Lower lobe of right lung (tissue), 2 donors: ENCODE measurements at regions not wholly inside any gene's neighbourhood (a gene's known extent, or its start where the extent isn't known, plus 50 kb on each side); places are given as distances from the start of the nearest gene placed in this dataset.
"Not testable (repeated sequence)": the region's sequence is repeated elsewhere in the genome, so short reads cannot be mapped to it uniquely, and the experiment has no call there.

Experiments
- ATAC-seq, 2 donors: fragments of 200-7000 bp; cut with Tn5 transposase; one replicate each; pipeline ENCODE4 v1.9.1; 2020 to 2022; ENCODE audit warnings: mild to moderate bottlenecking in 2 of 2, moderate library complexity in 2 of 2
- DNase-seq: peaks from one replicate; pipeline ENCODE4 v3.0.0-alpha.2; 2020
- H3K27ac ChIP-seq: fragments of 200-600 bp; one replicate; pipeline ENCODE4 v1.8.0; 2022
- H3K27me3 ChIP-seq: fragments of 200-600 bp; one replicate; pipeline ENCODE4 v1.8.0; 2022; ENCODE audit warnings: low read depth
- H3K36me3 ChIP-seq: fragments of 200-600 bp; one replicate; pipeline ENCODE4 v1.8.0; 2022; ENCODE audit warnings: mild to moderate bottlenecking
- H3K4me1 ChIP-seq: fragments of 200-600 bp; one replicate; pipeline ENCODE4 v1.8.0; 2022
- H3K4me3 ChIP-seq: fragments of 200-600 bp; one replicate; pipeline ENCODE4 v1.8.0; 2022; ENCODE audit warnings: mild to moderate bottlenecking
- H3K9me3 ChIP-seq: fragments of 200-600 bp; one replicate; pipeline ENCODE4 v1.8.0; 2022
- CTCF ChIP-seq: fragments of 200-600 bp; IDR thresholded peaks from one replicate; pipeline ENCODE4 v1.8.0; 2022; ENCODE audit warnings: antibody characterized with exemption, mild to moderate bottlenecking
- intact Hi-C: fragments of 100-400 bp; cut with DNase I; formaldehyde crosslinking; loops from one replicate; pipeline ENCODE4 v1.11.0; 2022
- donor health status: DM: no; HTN: yes; CAD: no; lungs with severe emphysema.

GRCh38 chr1:187696073-187696472 lies 867.3 kb downstream of the PLA2G4A start:
- Histone ChIP-seq H3K27me3 (no peaks in the 10 kb centered on the region), H3K4me1 (no peaks in the 10 kb centered on the region), H3K4me3 (no peak overlapping the region), H3K27ac (no peak overlapping the region), H3K9me3 (no peaks in the 10 kb centered on the region), H3K36me3 (no peaks in the 10 kb centered on the region)
- ATAC-seq, result no peak
- intact Hi-C loops, result no loop called here
- no peak for TF ChIP-seq CTCF
- DNase-seq, result no peak

GRCh38 chr1:187703138-187704130 lies 874.7 kb downstream of the PLA2G4A start:
- ATAC-seq, H3K4me3 ChIP-seq, H3K4me1 ChIP-seq, DNase-seq, H3K36me3 ChIP-seq, H3K9me3 ChIP-seq, H3K27ac ChIP-seq, intact Hi-C loops, H3K27me3 ChIP-seq: not testable (repeated sequence)

GRCh38 chr1:187714470-187714869 lies 885.7 kb downstream of the PLA2G4A start:
- H3K36me3 ChIP-seq, result no peaks in the 10 kb centered on the region
- no peak for TF ChIP-seq CTCF
- no peaks in the 10 kb centered on the region for H3K4me1 ChIP-seq
- DNase-seq (no peak), ATAC-seq (no peak)
- no peak overlapping the region for H3K4me3 ChIP-seq
- intact Hi-C loops, result no loop called here
- H3K9me3 ChIP-seq, result no peaks in the 10 kb centered on the region
- no peak overlapping the region for H3K27ac ChIP-seq
- H3K27me3 ChIP-seq, result no peaks in the 10 kb centered on the region

- no peak for TF ChIP-seq CTCF
- no peaks in the 10 kb centered on the region for H3K9me3 ChIP-seq
- H3K27me3 ChIP-seq, result no peaks in the 10 kb centered on the region
- intact Hi-C loops, result no loop called here
- no peak for ATAC-seq
- H3K27ac ChIP-seq, result no peak overlapping the region
- no peak overlapping the region for H3K4me3 ChIP-seq
- DNase-seq, result no peak
- no peaks in the 10 kb centered on the region for H3K4me1 ChIP-seq
- H3K36me3 ChIP-seq, result no peaks in the 10 kb centered on the region
Observed at GRCh38 chr1:187715483-187715882, 886.7 kb downstream of the PLA2G4A start.

GRCh38 chr1:187716160-187716559 lies 887.4 kb downstream of the PLA2G4A start:
- H3K27ac ChIP-seq, result no peak overlapping the region
- intact Hi-C loops, result no loop called here
- H3K4me3 ChIP-seq, result no peak overlapping the region
- no peaks in the 10 kb centered on the region for H3K4me1 ChIP-seq
- no peak for TF ChIP-seq CTCF
- no peak for DNase-seq
- no peaks in the 10 kb centered on the region for H3K9me3 ChIP-seq
- H3K27me3 ChIP-seq, result no peaks in the 10 kb centered on the region
- no peaks in the 10 kb centered on the region for H3K36me3 ChIP-seq
- ATAC-seq, result no peak

- TF ChIP-seq CTCF, result no peak
- H3K36me3 ChIP-seq, result no peaks in the 10 kb centered on the region
- ATAC-seq (no peak), DNase-seq (no peak)
- H3K4me1 ChIP-seq, result no peaks in the 10 kb centered on the region
- H3K27me3 ChIP-seq, result no peaks in the 10 kb centered on the region
- no peak overlapping the region for H3K27ac ChIP-seq
- intact Hi-C loops, result no loop called here
- H3K4me3 ChIP-seq, result no peak overlapping the region
- H3K9me3 ChIP-seq, result no peaks in the 10 kb centered on the region
Observed at GRCh38 chr1:187718527-187718926, 889.8 kb downstream of the PLA2G4A start.
